IPS-NIHi7 (cell line): ENCODE measurements at regions not wholly inside any gene's neighbourhood (a gene's known extent, or its start where the extent isn't known, plus 50 kb on each side); places are given as distances from the start of the nearest gene placed in this dataset.

ENCODE experiments used
- DNase-seq: peaks from one replicate; pipeline ENCODE4 v3.0.0; 2012; ENCODE audit warnings: mixed read lengths; ENCODE audit errors: extremely low spot score

DNA sequence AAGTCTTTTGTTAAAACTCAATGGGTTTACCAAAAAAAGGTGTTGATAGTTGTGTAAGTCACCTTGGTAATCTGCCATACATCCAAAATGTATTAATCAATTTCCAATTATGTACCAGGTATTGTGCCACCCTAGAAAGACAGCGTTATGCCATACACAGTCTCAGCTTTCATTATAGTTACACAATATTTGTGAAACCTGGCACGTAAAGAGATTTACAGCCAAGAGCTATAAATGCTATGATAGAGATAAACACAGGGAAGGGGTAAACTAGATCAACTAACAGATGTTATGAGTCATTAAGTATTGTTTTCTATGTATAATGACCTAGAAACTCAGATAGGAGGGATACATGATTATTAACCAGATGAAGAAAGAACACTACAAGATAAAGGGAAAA, 725.6 kb upstream of the SLITRK5 start:
- DNase-seq = no peak

- DNase-seq = peak; percentile 15
Observed at GRCh38 chr13:86946734-86947133, 724.4 kb upstream of the SLITRK5 start.

DNA sequence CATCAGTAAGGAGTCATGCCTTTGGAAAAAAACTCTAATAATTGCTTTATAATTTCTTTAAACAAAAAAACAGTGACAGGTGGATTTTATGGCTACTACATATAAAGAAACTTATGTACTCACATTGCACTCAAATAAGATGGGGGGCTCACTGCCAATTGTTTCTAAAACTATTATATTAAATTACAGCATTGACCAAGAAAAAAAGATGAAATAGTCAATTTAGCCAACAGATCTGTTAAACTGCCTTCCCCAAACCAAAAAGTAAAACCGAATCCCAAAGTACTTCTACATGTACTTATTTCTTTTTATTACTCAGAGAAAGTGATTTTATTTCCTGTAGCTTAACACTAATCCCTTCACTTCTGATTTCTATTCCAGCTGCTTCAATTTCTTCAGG, 716.8 kb upstream of the SLITRK5 start:
- DNase-seq = no peak

GRCh38 chr13:86960876-86961275, 710.3 kb upstream of the SLITRK5 start:
- no peak for DNase-seq

- DNase-seq = no peak
Observed at GRCh38 chr13:86974251-86974994, 696.7 kb upstream of the SLITRK5 start.

- DNase-seq = peak; percentile 14
Observed at GRCh38 chr13:86974995-86975328, 696.2 kb upstream of the SLITRK5 start.

- DNase-seq = no peak
Observed at GRCh38 chr13:86976521-86977324, 694.4 kb upstream of the SLITRK5 start.

- DNase-seq = no peak
Observed at GRCh38 chr13:86986448-86986847, 684.7 kb upstream of the SLITRK5 start.

DNA sequence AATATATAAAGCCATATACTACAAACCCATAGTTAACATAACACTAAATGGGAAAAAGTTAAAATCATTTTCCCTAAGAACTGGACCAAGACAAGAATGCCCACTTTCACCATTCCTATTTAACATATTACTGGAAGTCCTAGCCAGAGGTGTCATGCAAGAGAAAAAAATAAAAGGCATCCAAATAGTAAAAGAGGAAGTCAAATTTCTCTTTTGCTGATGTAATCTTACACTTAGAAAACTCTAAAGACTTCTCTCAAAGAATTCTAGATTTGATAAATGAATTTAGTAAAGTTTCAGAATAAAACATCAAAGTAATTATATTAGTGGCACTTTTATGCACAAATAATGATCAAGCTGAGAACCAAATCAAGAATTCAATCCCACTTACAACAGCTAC, 678.9 kb upstream of the SLITRK5 start:
- no peak for DNase-seq

DNA sequence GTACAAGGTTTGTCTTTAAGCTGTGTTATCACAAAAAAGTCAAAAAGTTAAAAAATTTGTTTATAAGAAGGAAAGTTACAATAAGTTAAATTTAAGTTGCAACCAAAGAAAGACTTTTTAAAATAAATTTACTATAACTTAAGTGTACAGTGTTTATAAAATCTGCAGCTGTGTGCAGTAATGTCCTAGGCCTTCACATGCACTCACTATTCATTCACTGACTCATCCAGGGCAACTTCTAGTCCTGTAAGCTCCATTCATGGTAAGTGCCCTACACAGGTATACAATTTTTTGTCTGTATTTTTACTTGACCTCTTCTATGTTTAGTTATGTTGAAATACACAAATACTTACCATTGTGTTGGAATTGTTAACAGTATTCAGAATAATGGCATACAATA, 667.9 kb upstream of the SLITRK5 start:
- DNase-seq = no peak

DNA sequence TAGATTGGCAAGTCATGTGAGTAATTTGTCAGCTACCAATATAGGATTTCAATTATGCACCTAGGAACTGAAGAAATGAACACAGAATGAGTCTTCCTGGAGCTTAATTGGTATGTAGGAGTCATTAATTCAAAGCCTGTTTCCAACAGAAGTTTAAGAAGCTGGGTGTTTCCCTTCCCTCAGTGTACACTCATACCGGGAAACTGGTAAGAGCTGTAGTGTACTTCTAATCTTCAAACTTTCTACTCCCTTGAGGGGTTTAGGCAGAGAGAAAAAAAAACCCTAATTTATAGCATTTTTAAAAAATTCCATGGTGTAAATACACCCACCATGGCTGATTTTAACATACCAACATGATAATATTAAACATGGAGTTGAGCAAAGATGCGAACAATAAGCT, 665.7 kb upstream of the SLITRK5 start:
- no peak for DNase-seq

- no peak for DNase-seq
Observed at GRCh38 chr13:87035526-87035925, 635.6 kb upstream of the SLITRK5 start.

DNA sequence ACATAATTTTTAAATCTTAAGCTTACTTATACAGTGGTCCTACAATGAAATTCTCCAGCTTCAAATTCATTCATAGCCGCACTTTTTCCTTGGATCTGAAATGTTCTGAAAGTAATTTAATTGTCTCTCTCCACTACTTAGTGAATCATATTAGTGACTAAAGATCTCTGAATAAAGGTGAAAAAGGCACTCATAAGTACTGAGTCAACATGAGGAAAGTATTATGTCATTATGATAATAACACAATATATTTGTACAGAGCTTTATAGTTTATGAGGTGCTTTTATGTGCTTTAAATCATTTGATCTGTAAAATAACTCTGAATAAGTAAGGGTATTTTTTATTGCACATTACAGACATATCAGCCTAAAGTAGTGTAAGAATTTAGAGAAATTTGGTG, 628.2 kb upstream of the SLITRK5 start:
- no peak for DNase-seq

DNA sequence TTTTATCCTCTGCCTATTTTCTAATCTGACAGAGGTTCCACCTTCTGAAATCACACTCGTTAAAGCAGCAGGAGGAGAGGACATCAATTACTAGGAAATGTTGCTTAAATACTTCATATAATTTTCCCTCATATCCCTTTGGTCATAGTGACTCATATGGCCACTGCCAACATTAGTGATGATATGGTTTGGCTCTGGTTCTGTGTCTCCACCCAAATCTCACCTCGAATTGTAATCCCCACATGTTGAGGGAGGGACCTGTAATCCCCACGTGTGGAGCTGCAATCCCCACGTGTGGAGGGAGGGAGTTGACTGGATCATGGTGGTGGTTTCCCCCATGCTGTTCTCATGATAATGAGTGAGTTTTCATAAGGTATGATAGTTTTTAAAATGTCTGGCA, 618.4 kb upstream of the SLITRK5 start:
- no peak for DNase-seq

DNA sequence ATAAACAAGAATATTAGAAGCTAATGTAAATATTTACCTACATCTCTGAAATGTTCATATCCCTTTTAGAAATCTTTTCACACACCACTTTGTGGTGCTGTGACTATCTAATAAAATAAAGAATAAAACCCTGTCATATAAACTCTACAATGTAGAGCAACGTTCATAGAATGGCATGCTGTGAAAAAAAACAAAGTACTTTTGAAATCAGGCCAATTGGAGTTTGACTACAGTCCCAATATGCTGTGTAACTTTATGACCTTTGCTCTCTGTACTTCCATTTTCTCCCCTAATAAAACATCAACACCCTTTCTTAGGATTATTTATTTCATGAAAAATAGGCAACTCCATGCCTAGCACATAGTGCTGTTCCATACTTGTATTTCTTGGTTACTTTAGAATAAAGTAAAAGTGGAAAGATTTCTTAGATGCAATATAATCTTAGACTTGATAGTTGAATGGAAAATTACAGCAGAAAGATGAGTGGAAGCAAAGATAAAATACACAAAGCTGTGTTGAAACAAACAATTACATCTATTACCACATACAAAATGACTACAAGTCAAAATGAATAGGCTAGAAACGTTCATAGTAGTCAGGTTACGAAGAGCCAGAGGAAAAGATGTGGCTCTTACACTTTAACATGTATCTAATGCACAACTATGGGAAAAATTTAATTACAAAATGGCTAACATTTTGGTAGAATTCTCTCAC, 613.2 kb upstream of the SLITRK5 start:
- DNase-seq = no peak

- no peak for DNase-seq
Observed at GRCh38 chr13:87058786-87059329, 612.3 kb upstream of the SLITRK5 start.

DNA sequence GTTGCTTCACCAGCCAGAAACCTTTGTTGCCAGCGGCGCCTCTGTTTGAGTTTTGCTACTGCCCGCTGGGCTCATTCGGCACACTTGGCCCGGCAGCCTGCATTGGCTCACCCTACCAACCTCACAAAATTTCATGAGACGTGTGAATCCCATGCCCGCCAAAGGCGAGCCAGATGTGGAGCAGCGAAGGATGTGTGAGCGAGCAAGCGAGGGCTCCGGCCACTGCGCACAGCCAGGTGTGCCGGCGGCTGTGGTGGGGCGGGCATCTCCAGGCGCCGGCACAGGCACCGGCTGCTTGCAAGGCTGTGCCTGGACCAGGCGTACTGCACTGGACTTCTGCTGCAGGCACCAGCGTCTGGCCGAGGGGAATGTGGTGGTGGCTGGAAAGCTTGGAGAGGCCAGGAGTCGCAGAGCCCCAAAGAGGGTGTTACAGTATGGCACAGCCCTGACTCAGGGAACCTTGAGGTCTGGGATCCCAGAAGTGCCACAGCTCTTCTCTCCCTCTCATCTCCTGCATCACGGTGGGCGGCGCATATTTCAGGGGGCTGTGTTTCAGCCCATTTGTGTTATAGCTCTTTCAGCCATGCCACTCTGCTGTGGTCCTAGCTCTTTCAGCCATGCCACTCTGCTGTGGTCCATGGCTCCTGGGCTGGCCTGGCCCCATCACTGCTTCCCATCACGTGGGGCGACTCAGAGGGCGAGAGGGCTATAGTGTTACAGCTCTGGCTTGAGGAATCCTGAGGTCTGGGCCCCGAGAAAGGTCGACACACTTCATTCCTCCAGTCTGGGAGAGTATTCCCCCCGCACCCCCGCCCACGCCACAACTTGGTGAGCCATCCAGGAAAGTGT, 592.0 kb upstream of the SLITRK5 start:
- DNase-seq = no peak

DNA sequence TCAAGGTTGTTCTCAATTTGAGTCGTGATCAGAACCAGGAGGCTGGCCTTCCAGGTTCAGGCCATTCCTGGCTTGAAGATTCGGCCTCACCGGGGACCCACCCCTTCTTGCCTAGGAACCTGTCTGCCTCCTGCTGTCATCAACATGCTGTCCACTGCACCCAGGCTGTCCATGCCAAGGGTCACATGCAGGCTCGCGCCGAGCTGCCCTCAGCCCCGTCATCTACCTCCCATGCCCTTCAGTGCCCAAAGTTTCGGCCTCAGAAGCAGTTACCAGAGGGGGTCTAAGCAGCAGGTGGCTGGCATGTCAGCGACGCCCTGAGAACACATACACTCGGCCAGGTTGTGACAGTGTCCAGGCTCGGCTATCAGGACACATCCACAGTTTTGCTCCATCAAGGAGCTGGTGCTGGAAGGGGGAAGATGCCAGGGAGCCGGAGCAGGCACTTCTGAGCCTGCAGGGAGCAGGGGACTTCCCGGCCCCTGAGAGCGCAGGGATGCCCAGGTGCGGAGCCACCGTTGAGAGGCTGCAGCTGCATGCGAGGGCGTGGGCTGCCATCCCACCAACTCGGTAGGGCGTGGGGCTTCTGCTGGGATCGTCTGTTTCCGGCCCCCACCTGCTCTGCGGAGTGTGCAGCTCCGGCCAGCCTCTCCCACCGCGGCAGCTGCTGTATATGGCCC, 590.9 kb upstream of the SLITRK5 start:
- DNase-seq = no peak

GRCh38 chr13:87084192-87084591, 587.0 kb upstream of the SLITRK5 start:
- DNase-seq = peak; percentile 13

DNA sequence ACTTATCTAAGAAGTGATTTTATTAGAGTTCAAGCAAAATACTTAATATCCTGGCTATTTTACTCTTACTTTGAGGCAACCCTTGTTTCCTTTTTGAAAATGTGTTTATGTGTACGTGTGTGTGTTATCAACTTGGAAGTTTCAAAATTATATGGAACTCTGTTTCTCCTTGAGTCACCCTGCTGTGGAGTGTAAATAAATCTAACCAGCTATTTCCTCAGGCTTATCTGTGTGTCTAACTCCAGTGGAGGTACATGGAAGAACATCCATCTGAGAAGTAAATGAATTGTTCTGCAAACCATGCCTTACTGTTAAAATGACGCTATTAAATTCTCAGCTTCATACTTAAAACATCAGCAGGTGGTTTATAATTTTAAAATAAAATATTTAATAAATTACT, 583.4 kb upstream of the SLITRK5 start:
- no peak for DNase-seq

- no peak for DNase-seq
Observed at GRCh38 chr13:87089391-87089790, 581.8 kb upstream of the SLITRK5 start.
